HEK293 (cell line): ENCODE measurements at regions not wholly inside any gene's neighbourhood (a gene's known extent, or its start where the extent isn't known, plus 50 kb on each side); places are given as distances from the start of the nearest gene placed in this dataset.

Source experiments
- AEBP2 ChIP-seq: fragments of 450-650 bp; formaldehyde crosslinking; IDR thresholded peaks from 2 replicates; pipeline ENCODE4 v1.5.1; 2016; ENCODE audit warnings: missing biosample characterization, missing genetic modification characterization, borderline replicate concordance
- BCL11A ChIP-seq: fragments of 450-650 bp; formaldehyde crosslinking; IDR thresholded peaks from 2 replicates; pipeline ENCODE4 v1.5.1; 2016; ENCODE audit warnings: low read depth, missing biosample characterization, missing genetic modification characterization
- BCL6B ChIP-seq: fragments of 450-650 bp; formaldehyde crosslinking; IDR thresholded peaks from 2 replicates; pipeline ENCODE4 v1.5.1; 2017; ENCODE audit warnings: missing biosample characterization, missing genetic modification characterization
- GFI1B ChIP-seq: fragments of 450-650 bp; formaldehyde crosslinking; IDR thresholded peaks from 2 replicates; pipeline ENCODE4 v1.5.1; 2016; ENCODE audit warnings: missing biosample characterization, missing genetic modification characterization
- KLF10 ChIP-seq: fragments of 450-650 bp; IDR thresholded peaks from 2 replicates; pipeline ENCODE4 v1.5.1; 2018; ENCODE audit warnings: missing biosample characterization, mild to moderate bottlenecking, missing genetic modification characterization
- OSR2 ChIP-seq: fragments of 450-650 bp; formaldehyde crosslinking; IDR thresholded peaks from 2 replicates; pipeline ENCODE4 v1.5.1; 2016; ENCODE audit warnings: missing biosample characterization, missing genetic modification characterization
- OVOL3 ChIP-seq: fragments of 450-650 bp; formaldehyde crosslinking; IDR thresholded peaks from 2 replicates; pipeline ENCODE4 v1.5.1; 2016; ENCODE audit warnings: missing biosample characterization, missing genetic modification characterization
- PBX3 ChIP-seq: sonication (generic); formaldehyde crosslinking; IDR thresholded peaks from 2 replicates; pipeline ENCODE4 v1.8.1; 2022; ENCODE audit warnings: mild to moderate bottlenecking, moderate library complexity, missing genetic modification reagents
- PRDM1 ChIP-seq: fragments of 450-650 bp; formaldehyde crosslinking; IDR thresholded peaks from 2 replicates; pipeline ENCODE4; 2016; ENCODE audit warnings: missing biosample characterization, missing genetic modification characterization
- YY1 ChIP-seq: fragments of 450-650 bp; formaldehyde crosslinking; IDR thresholded peaks from 2 replicates; pipeline ENCODE4 v1.5.1; 2018; ENCODE audit warnings: missing biosample characterization, missing genetic modification characterization
- ZBTB17 ChIP-seq: fragments of 450-650 bp; formaldehyde crosslinking; IDR thresholded peaks from 2 replicates; pipeline ENCODE4 v1.5.1; 2016; ENCODE audit warnings: missing biosample characterization, missing genetic modification characterization
- ZBTB21 ChIP-seq: fragments of 450-650 bp; formaldehyde crosslinking; IDR thresholded peaks from 2 replicates; pipeline ENCODE4 v1.5.1; 2017; ENCODE audit warnings: missing biosample characterization, missing genetic modification characterization
- ZNF112 ChIP-seq: fragments of 450-650 bp; formaldehyde crosslinking; IDR thresholded peaks from 2 replicates; pipeline ENCODE4 v1.5.0; 2017; ENCODE audit warnings: missing biosample characterization, missing genetic modification characterization
- ZNF133 ChIP-seq: fragments of 450-650 bp; formaldehyde crosslinking; IDR thresholded peaks from 2 replicates; pipeline ENCODE4 v1.5.1; 2016; ENCODE audit warnings: missing biosample characterization, missing genetic modification characterization
- ZNF214 ChIP-seq: fragments of 450-650 bp; formaldehyde crosslinking; IDR thresholded peaks from 2 replicates; pipeline ENCODE4 v1.5.1; 2017; ENCODE audit warnings: missing biosample characterization, mild to moderate bottlenecking, missing genetic modification characterization, borderline replicate concordance
- ZNF394 ChIP-seq: fragments of 450-650 bp; formaldehyde crosslinking; IDR thresholded peaks from 2 replicates; pipeline ENCODE4 v1.5.1; 2016; ENCODE audit warnings: missing biosample characterization, missing genetic modification characterization, mild to moderate bottlenecking, moderate library complexity, borderline replicate concordance
- ZNF404 ChIP-seq: fragments of 450-650 bp; formaldehyde crosslinking; IDR thresholded peaks from 2 replicates; pipeline ENCODE4 v1.5.1; 2017; ENCODE audit warnings: missing biosample characterization, missing genetic modification characterization
- ZNF426 ChIP-seq: fragments of 450-650 bp; formaldehyde crosslinking; IDR thresholded peaks from 2 replicates; pipeline ENCODE4 v1.5.1; 2017; ENCODE audit warnings: missing biosample characterization, missing genetic modification characterization, mild to moderate bottlenecking, inconsistent platforms, moderate library complexity
- ZNF510 ChIP-seq: fragments of 450-650 bp; formaldehyde crosslinking; IDR thresholded peaks from 2 replicates; pipeline ENCODE4 v1.5.1; 2018; ENCODE audit warnings: mild to moderate bottlenecking, missing genetic modification characterization, missing biosample characterization; ENCODE audit not compliant: insufficient replicate concordance
- ZNF529 ChIP-seq: fragments of 450-650 bp; formaldehyde crosslinking; IDR thresholded peaks from 2 replicates; pipeline ENCODE4 v1.5.1; 2017; ENCODE audit warnings: missing genetic modification characterization, missing biosample characterization; ENCODE audit not compliant: insufficient replicate concordance
- ZNF544 ChIP-seq: fragments of 450-650 bp; formaldehyde crosslinking; IDR thresholded peaks from 2 replicates; pipeline ENCODE4 v1.5.0; 2017; ENCODE audit warnings: missing biosample characterization, missing genetic modification characterization
- ZNF558 ChIP-seq: fragments of 450-650 bp; formaldehyde crosslinking; IDR thresholded peaks from 2 replicates; pipeline ENCODE4 v1.5.1; 2016; ENCODE audit warnings: missing biosample characterization, missing genetic modification characterization
- ZNF621 ChIP-seq: fragments of 450-650 bp; formaldehyde crosslinking; IDR thresholded peaks from 2 replicates; pipeline ENCODE4 v1.5.1; 2017; ENCODE audit warnings: missing biosample characterization, missing genetic modification characterization
- ZNF626 ChIP-seq: fragments of 450-650 bp; sonication (Bioruptor Pico); formaldehyde crosslinking; IDR thresholded peaks from 2 replicates; pipeline ENCODE4 v1.5.1; 2018; ENCODE audit warnings: missing biosample characterization, missing genetic modification characterization, inconsistent platforms
- ZNF645 ChIP-seq: fragments of 450-650 bp; formaldehyde crosslinking; IDR thresholded peaks from 2 replicates; pipeline ENCODE4; 2016; ENCODE audit warnings: missing biosample characterization, missing genetic modification characterization
- ZNF837 ChIP-seq: fragments of 450-650 bp; formaldehyde crosslinking; IDR thresholded peaks from 2 replicates; pipeline ENCODE4 v1.5.1; 2016; ENCODE audit warnings: missing biosample characterization, missing genetic modification characterization
- TF ChIP-seq, protein P1 (sequence below): fragments of 450-650 bp; formaldehyde crosslinking; IDR thresholded peaks from 2 replicates; pipeline ENCODE4 v1.5.1; 2017; ENCODE audit warnings: missing biosample characterization, missing genetic modification characterization
- TF ChIP-seq, protein P2 (sequence below): fragments of 450-650 bp; formaldehyde crosslinking; IDR thresholded peaks from 2 replicates; pipeline ENCODE4 v1.5.1; 2016; ENCODE audit warnings: missing biosample characterization, missing genetic modification characterization
- TF ChIP-seq, protein P3 (sequence below): fragments of 450-650 bp; formaldehyde crosslinking; IDR thresholded peaks from 2 replicates; pipeline ENCODE4 v1.5.1; 2016; ENCODE audit warnings: missing biosample characterization, missing genetic modification characterization

DNA sequence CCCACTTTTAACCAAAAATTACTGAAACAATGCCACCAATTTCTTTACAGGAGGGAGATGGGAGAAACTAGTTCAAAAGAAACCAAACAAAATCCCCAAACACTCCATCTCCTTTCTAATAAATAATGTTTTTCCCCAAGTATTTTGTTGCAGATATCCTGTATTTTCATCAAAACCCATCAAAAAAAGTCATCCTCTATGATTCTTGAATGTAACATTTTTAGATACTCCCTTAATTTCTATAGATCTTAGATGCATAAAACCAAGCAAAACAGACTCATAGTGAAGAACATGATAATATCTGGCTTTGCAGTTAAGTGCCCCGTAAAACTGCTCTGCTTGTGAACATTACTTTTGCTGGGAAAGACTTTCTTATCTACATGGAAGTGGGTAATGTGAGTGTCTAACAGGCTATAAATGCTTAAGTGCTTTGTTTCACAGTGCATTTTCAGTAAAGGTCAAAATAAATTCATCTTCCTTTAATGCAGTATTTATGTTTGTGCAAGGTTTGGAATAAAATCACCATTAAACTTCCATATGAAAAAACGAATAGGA, 77.3 kb upstream of the TBCA start (continued):
- TF ChIP-seq ZBTB17 (tag by site-specific recombination), result no peak
- TF ChIP-seq ZNF837 (tag by site-specific recombination), result no peak
- 0 out of 2 replicates have a peak, but pooled peaks have one; percentile 24 for TF ChIP-seq BCL6B (tag by site-specific recombination)
- 0 out of 2 replicates have a peak, but pooled peaks have one; percentile 13 for TF ChIP-seq GFI1B (tag by site-specific recombination)
- TF ChIP-seq YY1 (tag by site-specific recombination), result peak; percentile 26; the same call in 1 of the 2 replicates
- TF ChIP-seq ZNF529, result peak; percentile 1
- TF ChIP-seq, protein P1, sequence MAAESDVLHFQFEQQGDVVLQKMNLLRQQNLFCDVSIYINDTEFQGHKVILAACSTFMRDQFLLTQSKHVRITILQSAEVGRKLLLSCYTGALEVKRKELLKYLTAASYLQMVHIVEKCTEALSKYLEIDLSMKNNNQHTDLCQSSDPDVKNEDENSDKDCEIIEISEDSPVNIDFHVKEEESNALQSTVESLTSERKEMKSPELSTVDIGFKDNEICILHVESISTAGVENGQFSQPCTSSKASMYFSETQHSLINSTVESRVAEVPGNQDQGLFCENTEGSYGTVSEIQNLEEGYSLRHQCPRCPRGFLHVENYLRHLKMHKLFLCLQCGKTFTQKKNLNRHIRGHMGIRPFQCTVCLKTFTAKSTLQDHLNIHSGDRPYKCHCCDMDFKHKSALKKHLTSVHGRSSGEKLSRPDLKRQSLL (tag by site-specific recombination), result no peak
- no peak for TF ChIP-seq PBX3 (CRISPR knock-in tag)
- TF ChIP-seq AEBP2 (tag by site-specific recombination), result no peak
- no peak for TF ChIP-seq ZBTB21 (tag by site-specific recombination)
- TF ChIP-seq ZNF133 (tag by site-specific recombination), result no peak
- TF ChIP-seq ZNF645 (tag by site-specific recombination), result no peak
- no peak for TF ChIP-seq ZNF214
- TF ChIP-seq OVOL3 (tag by site-specific recombination), result peak; percentile 86; the same call in 1 of the 2 replicates
- TF ChIP-seq, protein P2, sequence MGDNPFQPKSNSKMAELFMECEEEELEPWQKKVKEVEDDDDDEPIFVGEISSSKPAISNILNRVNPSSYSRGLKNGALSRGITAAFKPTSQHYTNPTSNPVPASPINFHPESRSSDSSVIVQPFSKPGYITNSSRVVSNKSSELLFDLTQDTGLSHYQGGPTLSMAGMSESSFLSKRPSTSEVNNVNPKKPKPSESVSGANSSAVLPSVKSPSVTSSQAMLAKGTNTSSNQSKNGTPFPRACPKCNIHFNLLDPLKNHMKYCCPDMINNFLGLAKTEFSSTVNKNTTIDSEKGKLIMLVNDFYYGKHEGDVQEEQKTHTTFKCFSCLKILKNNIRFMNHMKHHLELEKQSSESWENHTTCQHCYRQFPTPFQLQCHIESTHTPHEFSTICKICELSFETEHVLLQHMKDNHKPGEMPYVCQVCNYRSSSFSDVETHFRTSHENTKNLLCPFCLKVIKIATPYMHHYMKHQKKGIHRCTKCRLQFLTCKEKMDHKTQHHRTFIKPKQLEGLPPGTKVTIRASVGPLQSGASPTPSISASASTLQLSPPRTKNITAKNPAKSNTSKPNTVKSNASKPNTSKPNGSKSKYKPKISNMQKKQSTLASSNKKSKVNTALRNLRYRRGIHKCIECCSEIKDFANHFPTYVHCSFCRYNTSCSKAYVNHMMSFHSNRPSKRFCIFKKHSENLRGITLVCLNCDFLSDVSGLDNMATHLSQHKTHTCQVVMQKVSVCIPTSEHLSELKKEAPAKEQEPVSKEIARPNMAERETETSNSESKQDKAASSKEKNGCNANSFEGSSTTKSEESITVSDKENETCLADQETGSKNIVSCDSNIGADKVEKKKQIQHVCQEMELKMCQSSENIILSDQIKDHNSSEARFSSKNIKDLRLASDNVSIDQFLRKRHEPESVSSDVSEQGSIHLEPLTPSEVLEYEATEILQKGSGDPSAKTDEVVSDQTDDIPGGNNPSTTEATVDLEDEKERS (tag by site-specific recombination), result no peak
- TF ChIP-seq ZNF394 (tag by site-specific recombination), result no peak
- TF ChIP-seq PRDM1 (tag by site-specific recombination), result peak; percentile 51; the same call in 1 of the 2 replicates
- TF ChIP-seq BCL11A, result no peak
- TF ChIP-seq ZNF426, result no peak
- no peak for TF ChIP-seq KLF10 (tag by site-specific recombination)
- TF ChIP-seq, protein P3, sequence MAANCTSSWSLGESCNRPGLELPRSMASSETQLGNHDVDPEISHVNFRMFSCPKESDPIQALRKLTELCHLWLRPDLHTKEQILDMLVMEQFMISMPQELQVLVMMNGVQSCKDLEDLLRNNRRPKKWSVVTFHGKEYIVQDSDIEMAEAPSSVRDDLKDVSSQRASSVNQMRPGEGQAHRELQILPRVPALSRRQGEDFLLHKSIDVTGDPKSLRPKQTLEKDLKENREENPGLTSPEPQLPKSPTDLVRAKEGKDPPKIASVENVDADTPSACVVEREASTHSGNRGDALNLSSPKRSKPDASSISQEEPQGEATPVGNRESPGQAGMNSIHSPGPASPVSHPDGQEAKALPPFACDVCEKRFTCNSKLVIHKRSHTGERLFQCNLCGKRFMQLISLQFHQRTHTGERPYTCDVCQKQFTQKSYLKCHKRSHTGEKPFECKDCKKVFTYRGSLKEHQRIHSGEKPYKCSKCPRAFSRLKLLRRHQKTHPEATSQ (tag by site-specific recombination), result no peak
- TF ChIP-seq OSR2 (tag by site-specific recombination), result peak; percentile 93
- TF ChIP-seq ZNF112 (tag by site-specific recombination), result no peak
- TF ChIP-seq ZNF404 (tag by site-specific recombination), result no peak
- TF ChIP-seq ZNF626 (tag by site-specific recombination), result no peak
- TF ChIP-seq ZNF544 (tag by site-specific recombination), result no peak
- no peak for TF ChIP-seq ZNF621 (tag by site-specific recombination)
- TF ChIP-seq ZNF510 (tag by site-specific recombination), result no peak
- TF ChIP-seq ZNF558 (tag by site-specific recombination), result no peak
- TF ChIP-seq, all 188 proteins: peak for 33
